HEK293 (cell line): ENCODE measurements at regions not wholly inside any gene's neighbourhood (a gene's known extent, or its start where the extent isn't known, plus 50 kb on each side); places are given as distances from the start of the nearest gene placed in this dataset.

ENCODE experiments used
- EGR2 ChIP-seq: fragments of 450-650 bp; formaldehyde crosslinking; IDR thresholded peaks from 2 replicates; pipeline ENCODE4 v1.5.1; 2016; ENCODE audit warnings: low read depth, missing biosample characterization, missing genetic modification characterization
- MEIS1 ChIP-seq: sonication (generic); formaldehyde crosslinking; IDR thresholded peaks from 2 replicates; pipeline ENCODE4 v1.8.1; 2022; ENCODE audit warnings: missing genetic modification reagents, mild to moderate bottlenecking, borderline replicate concordance
- SALL2 ChIP-seq: fragments of 450-650 bp; formaldehyde crosslinking; IDR thresholded peaks from 2 replicates; pipeline ENCODE4 v1.5.0; 2017; ENCODE audit warnings: missing biosample characterization, mild to moderate bottlenecking, missing genetic modification characterization, borderline replicate concordance
- SETDB1 ChIP-seq: IDR thresholded peaks from one replicate; pipeline ENCODE4 v1.6.1; 2017; ENCODE audit warnings: mild to moderate bottlenecking, low read length, moderate library complexity, mixed read lengths; ENCODE audit not compliant: insufficient read length
- YY1 ChIP-seq: fragments of 450-650 bp; formaldehyde crosslinking; IDR thresholded peaks from 2 replicates; pipeline ENCODE4 v1.5.1; 2018; ENCODE audit warnings: missing biosample characterization, missing genetic modification characterization
- ZNF184 ChIP-seq: fragments of 450-650 bp; IDR thresholded peaks from 2 replicates; pipeline ENCODE4 v1.5.1; 2018; ENCODE audit warnings: missing biosample characterization, mild to moderate bottlenecking, missing genetic modification characterization
- ZNF248 ChIP-seq: fragments of 450-650 bp; formaldehyde crosslinking; IDR thresholded peaks from 2 replicates; pipeline ENCODE4 v1.5.1; 2017; ENCODE audit warnings: missing biosample characterization, missing genetic modification characterization
- TF ChIP-seq, protein P1 (sequence below): fragments of 450-650 bp; formaldehyde crosslinking; IDR thresholded peaks from 2 replicates; pipeline ENCODE4 v1.5.1; 2017; ENCODE audit warnings: missing biosample characterization, missing genetic modification characterization
- TF ChIP-seq, protein P2 (sequence below): fragments of 450-650 bp; formaldehyde crosslinking; IDR thresholded peaks from 2 replicates; pipeline ENCODE4 v1.5.1; 2016; ENCODE audit warnings: missing biosample characterization, missing genetic modification characterization

DNA sequence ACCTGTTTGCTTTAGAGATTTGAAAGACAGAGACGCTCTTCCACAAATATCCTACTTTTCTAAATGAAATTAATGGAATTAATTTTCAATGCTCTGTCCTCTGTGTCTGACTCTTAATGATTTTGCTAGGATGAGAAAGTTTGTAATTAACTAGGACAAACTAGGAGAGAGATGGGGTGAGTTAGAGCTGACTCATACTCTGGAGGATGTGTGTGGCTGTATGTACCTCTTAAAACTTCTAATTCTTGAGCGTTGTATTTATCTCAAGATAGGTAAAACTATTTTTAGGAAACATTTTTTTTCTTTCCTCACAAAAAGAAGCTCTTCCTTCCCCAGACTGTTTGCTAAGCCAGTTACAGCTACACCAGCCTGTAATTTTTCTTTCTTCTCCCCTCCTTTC lies 178.8 kb upstream of the ANKRD30A start:
- TF ChIP-seq, protein P1, sequence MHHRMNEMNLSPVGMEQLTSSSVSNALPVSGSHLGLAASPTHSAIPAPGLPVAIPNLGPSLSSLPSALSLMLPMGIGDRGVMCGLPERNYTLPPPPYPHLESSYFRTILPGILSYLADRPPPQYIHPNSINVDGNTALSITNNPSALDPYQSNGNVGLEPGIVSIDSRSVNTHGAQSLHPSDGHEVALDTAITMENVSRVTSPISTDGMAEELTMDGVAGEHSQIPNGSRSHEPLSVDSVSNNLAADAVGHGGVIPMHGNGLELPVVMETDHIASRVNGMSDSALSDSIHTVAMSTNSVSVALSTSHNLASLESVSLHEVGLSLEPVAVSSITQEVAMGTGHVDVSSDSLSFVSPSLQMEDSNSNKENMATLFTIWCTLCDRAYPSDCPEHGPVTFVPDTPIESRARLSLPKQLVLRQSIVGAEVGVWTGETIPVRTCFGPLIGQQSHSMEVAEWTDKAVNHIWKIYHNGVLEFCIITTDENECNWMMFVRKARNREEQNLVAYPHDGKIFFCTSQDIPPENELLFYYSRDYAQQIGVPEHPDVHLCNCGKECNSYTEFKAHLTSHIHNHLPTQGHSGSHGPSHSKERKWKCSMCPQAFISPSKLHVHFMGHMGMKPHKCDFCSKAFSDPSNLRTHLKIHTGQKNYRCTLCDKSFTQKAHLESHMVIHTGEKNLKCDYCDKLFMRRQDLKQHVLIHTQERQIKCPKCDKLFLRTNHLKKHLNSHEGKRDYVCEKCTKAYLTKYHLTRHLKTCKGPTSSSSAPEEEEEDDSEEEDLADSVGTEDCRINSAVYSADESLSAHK = no peak
- TF ChIP-seq, protein P2, sequence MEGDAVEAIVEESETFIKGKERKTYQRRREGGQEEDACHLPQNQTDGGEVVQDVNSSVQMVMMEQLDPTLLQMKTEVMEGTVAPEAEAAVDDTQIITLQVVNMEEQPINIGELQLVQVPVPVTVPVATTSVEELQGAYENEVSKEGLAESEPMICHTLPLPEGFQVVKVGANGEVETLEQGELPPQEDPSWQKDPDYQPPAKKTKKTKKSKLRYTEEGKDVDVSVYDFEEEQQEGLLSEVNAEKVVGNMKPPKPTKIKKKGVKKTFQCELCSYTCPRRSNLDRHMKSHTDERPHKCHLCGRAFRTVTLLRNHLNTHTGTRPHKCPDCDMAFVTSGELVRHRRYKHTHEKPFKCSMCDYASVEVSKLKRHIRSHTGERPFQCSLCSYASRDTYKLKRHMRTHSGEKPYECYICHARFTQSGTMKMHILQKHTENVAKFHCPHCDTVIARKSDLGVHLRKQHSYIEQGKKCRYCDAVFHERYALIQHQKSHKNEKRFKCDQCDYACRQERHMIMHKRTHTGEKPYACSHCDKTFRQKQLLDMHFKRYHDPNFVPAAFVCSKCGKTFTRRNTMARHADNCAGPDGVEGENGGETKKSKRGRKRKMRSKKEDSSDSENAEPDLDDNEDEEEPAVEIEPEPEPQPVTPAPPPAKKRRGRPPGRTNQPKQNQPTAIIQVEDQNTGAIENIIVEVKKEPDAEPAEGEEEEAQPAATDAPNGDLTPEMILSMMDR (tag by site-specific recombination) = no peak
- TF ChIP-seq YY1 = no peak
- no peak for TF ChIP-seq ZNF248 (tag by site-specific recombination)
- no peak for TF ChIP-seq ZNF184 (tag by site-specific recombination)
- TF ChIP-seq SETDB1 = no peak
- no peak for TF ChIP-seq SALL2 (tag by site-specific recombination)
- no peak for TF ChIP-seq EGR2 (tag by site-specific recombination)
- no peak for TF ChIP-seq MEIS1 (CRISPR knock-in tag)
